PC-9 (cell line): ENCODE measurements at regions not wholly inside any gene's neighbourhood (a gene's known extent, or its start where the extent isn't known, plus 50 kb on each side); places are given as distances from the start of the nearest gene placed in this dataset.

Experiments used
- BruUV-seq: library from RNA; stranded (reverse); fragments of 400-500 nt; replicated peaks from 2 replicates; lab custom pipeline; 2021; lab: Mats Ljungman, UMichigan
- CTCF ChIA-PET: fragments of 300-600 bp; sonication (Branson Sonifier 250); formaldehyde crosslinking; loops from one replicate; lab custom pipeline; 2022; ENCODE audit warnings: antibody characterized with exemption; lab: Charles Lee
- POLR2A ChIA-PET: fragments of 300-600 bp; sonication (Branson Sonifier 250); formaldehyde crosslinking; loops from one replicate; lab custom pipeline; 2022; ENCODE audit warnings: antibody characterized with exemption; ENCODE audit not compliant: unreplicated experiment; lab: Charles Lee
- DNase-seq, 2 experiments: peaks; one replicate each; pipeline versions ENCODE4 v3.0.0 to v3.0.0-alpha.2; 2015 to 2022; ENCODE audit warnings: mixed read lengths in 1 of 2
- H2AFZ ChIP-seq: fragments of 200-600 bp; sonication (generic); 2 replicates; pipeline ENCODE4 v1.8.1; 2017; ENCODE audit warnings: antibody characterized with exemption
- H3F3A ChIP-seq: fragments of 200-600 bp; sonication (generic); 2 replicates; pipeline ENCODE4 v1.8.1; 2017; ENCODE audit warnings: antibody characterized with exemption, mild to moderate bottlenecking, low read depth; ENCODE audit not compliant: insufficient read depth
- H3K27ac ChIP-seq: fragments of 200-600 bp; sonication (generic); 2 replicates; pipeline ENCODE4 v1.6.1; 2016; ENCODE audit warnings: mixed run types
- H3K27me3 ChIP-seq: fragments of 200-600 bp; sonication (generic); 2 replicates; pipeline ENCODE4 v1.6.1; 2016; ENCODE audit warnings: low read depth, mixed run types; ENCODE audit not compliant: insufficient read depth
- H3K36me3 ChIP-seq: fragments of 200-600 bp; sonication (generic); 2 replicates; pipeline ENCODE4 v1.6.1; 2016; ENCODE audit warnings: low read depth, mixed run types
- H3K4me1 ChIP-seq: fragments of 200-600 bp; sonication (generic); replicated peaks from 2 replicates; pipeline ENCODE4 v1.6.1; 2016; ENCODE audit warnings: mixed run types; ENCODE audit not compliant: insufficient read depth
- H3K4me2 ChIP-seq: fragments of 200-600 bp; sonication (generic); 2 replicates; pipeline ENCODE4 v1.6.1; 2017; ENCODE audit warnings: mixed run types
- H3K4me3 ChIP-seq: fragments of 200-600 bp; sonication (generic); 2 replicates; pipeline ENCODE4 v1.6.1; 2016; ENCODE audit warnings: mixed run types
- H3K79me2 ChIP-seq: fragments of 200-600 bp; sonication (generic); 2 replicates; pipeline ENCODE4 v1.6.1; 2017; ENCODE audit warnings: low read depth, mixed run types
- H3K9me2 ChIP-seq: fragments of 200-600 bp; sonication (generic); 2 replicates; pipeline ENCODE4 v1.8.1; 2017; ENCODE audit warnings: mild to moderate bottlenecking; ENCODE audit not compliant: insufficient read depth
- H3K9me3 ChIP-seq: fragments of 200-600 bp; sonication (generic); 2 replicates; pipeline ENCODE4 v1.8.1; 2016; ENCODE audit warnings: low read depth; ENCODE audit not compliant: insufficient read depth
- H4K20me1 ChIP-seq: fragments of 200-600 bp; sonication (generic); 2 replicates; pipeline ENCODE4 v1.8.1; 2017; ENCODE audit not compliant: insufficient read depth
- CTCF ChIP-seq: fragments of 200-600 bp; sonication (generic); conservative IDR thresholded peaks from 2 replicates; pipeline ENCODE4 v1.6.1; 2017; ENCODE audit warnings: mixed run types, antibody characterized with exemption, mild to moderate bottlenecking, moderate library complexity
- EZH2 ChIP-seq: fragments of 200-600 bp; sonication (generic); IDR thresholded peaks from 2 replicates; pipeline ENCODE4 v1.8.0; 2017; ENCODE audit warnings: antibody characterized with exemption, low read depth
- intact Hi-C: fragments of 100-400 bp; cut with micrococcal nuclease; formaldehyde crosslinking; loops from one replicate; pipeline ENCODE4 v1.10.0; 2022; ENCODE audit not compliant: unreplicated experiment

GRCh38 chr3:174767853-174768382, 91.2 kb upstream of the NAALADL2 start:
- H3K4me3 ChIP-seq = no peak overlapping the region
- DNase-seq = no peak
- no peak overlapping the region for H2AFZ ChIP-seq
- intact Hi-C loops = no loop called here
- 0 out of 2 replicates have a peak, but pooled peaks cover 6% of the 10 kb centered on the region for H3K4me1 ChIP-seq
- H3K27ac ChIP-seq = no peak overlapping the region
- no peaks in the 10 kb centered on the region for H3K27me3 ChIP-seq
- H3K9me3 ChIP-seq = no peaks in the 10 kb centered on the region; the same call in 1 of the 2 replicates
- no peak for TF ChIP-seq EZH2
- no peak for TF ChIP-seq CTCF
- H4K20me1 ChIP-seq = no peaks in the 10 kb centered on the region
- no peaks in the 10 kb centered on the region; the same call in 1 of the 2 replicates for H3K9me2 ChIP-seq
- H3F3A ChIP-seq = no peaks in the 10 kb centered on the region
- no TSS peak for BruUV-seq
- no peaks in the 10 kb centered on the region for H3K79me2 ChIP-seq
- POLR2A ChIA-PET = no interaction called here
- H3K36me3 ChIP-seq = no peaks in the 10 kb centered on the region
- no peak overlapping the region for H3K4me2 ChIP-seq
- CTCF ChIA-PET = no interaction called here

- Histone ChIP-seq H2AFZ (no peak overlapping the region), H3K4me2 (no peak overlapping the region), H3F3A (no peaks in the 10 kb centered on the region), H3K79me2 (no peaks in the 10 kb centered on the region), H3K27me3 (no peaks in the 10 kb centered on the region), H4K20me1 (no peaks in the 10 kb centered on the region), H3K36me3 (no peaks in the 10 kb centered on the region), H3K9me2 (no peaks in the 10 kb centered on the region; the same call in 1 of the 2 replicates), H3K27ac (no peak overlapping the region), H3K4me1 (0 out of 2 replicates have a peak, but pooled peaks cover 6% of the 10 kb centered on the region), H3K9me3 (no peaks in the 10 kb centered on the region; the same call in 1 of the 2 replicates), H3K4me3 (no peak overlapping the region)
- no peak for TF ChIP-seq EZH2
- no peak for TF ChIP-seq CTCF
- ChIA-PET CTCF (no interaction called here), POLR2A (no interaction called here)
- DNase-seq = no peak
- intact Hi-C loops = no loop called here
- no TSS peak for BruUV-seq
These were observed 90.0 kb upstream of the NAALADL2 start for GRCh38 chr3:174769171-174769570.

- no peak overlapping the region for H2AFZ ChIP-seq
- no peaks in the 10 kb centered on the region for H3F3A ChIP-seq
- no TSS peak for BruUV-seq
- H3K4me2 ChIP-seq = no peak overlapping the region
- H3K4me3 ChIP-seq = no peak overlapping the region
- H3K27me3 ChIP-seq = no peaks in the 10 kb centered on the region
- no peaks in the 10 kb centered on the region for H4K20me1 ChIP-seq
- no peak overlapping the region for H3K27ac ChIP-seq
- no peaks in the 10 kb centered on the region for H3K9me3 ChIP-seq
- no peak for DNase-seq
- 0 out of 2 replicates have a peak, but pooled peaks cover 14% of the 10 kb centered on the region for H3K4me1 ChIP-seq
- ChIA-PET POLR2A (no interaction called here), CTCF (no interaction called here)
- no peaks in the 10 kb centered on the region for H3K79me2 ChIP-seq
- TF ChIP-seq CTCF (no peak), EZH2 (no peak)
- no peaks in the 10 kb centered on the region for H3K36me3 ChIP-seq
- intact Hi-C loops = no loop called here
- H3K9me2 ChIP-seq = no peaks in the 10 kb centered on the region
These were observed 83.5 kb upstream of the NAALADL2 start for GRCh38 chr3:174775603-174776002.
